GM12865 (cell line): ENCODE measurements at regions not wholly inside any gene's neighbourhood (a gene's known extent, or its start where the extent isn't known, plus 50 kb on each side); places are given as distances from the start of the nearest gene placed in this dataset.
"Not testable (repeated sequence)": the region's sequence is repeated elsewhere in the genome, so short reads cannot be mapped to it uniquely, and the experiment has no call there.

Experiments used
- DNase-seq: peaks from one replicate; pipeline ENCODE4 v3.0.0; 2010; ENCODE audit warnings: low read depth
- H3K4me3 ChIP-seq: 2 replicates; pipeline ENCODE4 v1.5.1; 2011; ENCODE audit warnings: mild to moderate bottlenecking, low read depth, low read length, control low read depth
- CTCF ChIP-seq: IDR thresholded peaks from 2 replicates; pipeline ENCODE4 v1.5.1; 2011; ENCODE audit warnings: low read length, control low read depth, low read depth, inconsistent platforms; ENCODE audit not compliant: insufficient read depth; ENCODE audit errors: missing control alignments

GRCh38 chr3:105972069-105972468 is 103.3 kb upstream of the CBLB start:
- no peak for TF ChIP-seq CTCF
- H3K4me3 ChIP-seq: no peak overlapping the region
- no peak for DNase-seq

- DNase-seq: no peak
- TF ChIP-seq CTCF: no peak
- no peak overlapping the region for H3K4me3 ChIP-seq
These were observed 105.6 kb upstream of the CBLB start for GRCh38 chr3:105974381-105974780.

- H3K4me3 ChIP-seq: no peak overlapping the region
- TF ChIP-seq CTCF: no peak
- no peak for DNase-seq
These were observed 107.4 kb upstream of the CBLB start for GRCh38 chr3:105976196-105976595.

GRCh38 chr3:105979961-105980360 is 111.1 kb upstream of the CBLB start:
- no peak for DNase-seq
- no peak overlapping the region for H3K4me3 ChIP-seq
- TF ChIP-seq CTCF: no peak

- no peak for DNase-seq
- no peak for TF ChIP-seq CTCF
- H3K4me3 ChIP-seq: no peak overlapping the region
These were observed 113.4 kb upstream of the CBLB start for GRCh38 chr3:105982207-105982606.

- TF ChIP-seq CTCF: no peak
- DNase-seq: no peak
These were observed 116.0 kb upstream of the CBLB start for GRCh38 chr3:105984837-105985236.

GRCh38 chr3:105986343-105986742 is 117.5 kb upstream of the CBLB start:
- not testable (repeated sequence) for H3K4me3 ChIP-seq, DNase-seq

More at GRCh38 chr3:105984837-105985236, 116.0 kb upstream of the CBLB start:
- H3K4me3 ChIP-seq: no peak overlapping the region
